CD14-positive monocyte (primary cell): ENCODE measurements at regions not wholly inside any gene's neighbourhood (a gene's known extent, or its start where the extent isn't known, plus 50 kb on each side); places are given as distances from the start of the nearest gene placed in this dataset.

Source experiments
- DNase-seq, 3 donors: peaks; one replicate each; pipeline ENCODE4 v3.0.0-alpha.2; 2011 to 2022
- H2AFZ ChIP-seq: 2 replicates; pipeline ENCODE4 v1.6.0; 2012; ENCODE audit warnings: mild to moderate bottlenecking, low read depth, low read length, inconsistent platforms; ENCODE audit not compliant: insufficient read depth, poor library complexity, severe bottlenecking
- H3K27ac ChIP-seq, 2 donors: 1 replicate in 1 of 2; 2 replicates in 1 of 2; pipeline ENCODE4 v1.5.1; 2012 to 2013; ENCODE audit warnings: low read length in 2 of 2, control low read depth in 1 of 2, inconsistent platforms in 1 of 2, low read depth in 1 of 2, mild to moderate bottlenecking in 1 of 2
- H3K27me3 ChIP-seq, 2 donors: one replicate each; pipeline versions ENCODE4 v1.6.0 to v1.6.1; 2011 to 2013; ENCODE audit warnings: low read length in 2 of 2; ENCODE audit not compliant: control insufficient read depth in 2 of 2, insufficient read depth in 2 of 2
- H3K36me3 ChIP-seq, 2 donors: replicated peaks in 1 of 2; 1 replicate in 1 of 2; 2 replicates in 1 of 2; pipeline versions ENCODE4 v1.5.1 to v1.6.1; 2012 to 2013; ENCODE audit warnings: low read length in 2 of 2, control low read depth in 1 of 2, inconsistent platforms in 1 of 2, mild to moderate bottlenecking in 1 of 2; ENCODE audit not compliant: insufficient read depth in 2 of 2, control insufficient read depth in 1 of 2
- H3K4me1 ChIP-seq, 2 donors: 1 replicate in 1 of 2; 2 replicates in 1 of 2; pipeline versions ENCODE4 v1.5.1 to v1.6.1; 2012 to 2013; ENCODE audit warnings: low read length in 2 of 2, control low read depth in 1 of 2, inconsistent platforms in 1 of 2, mild to moderate bottlenecking in 1 of 2, moderate library complexity in 1 of 2; ENCODE audit not compliant: insufficient read depth in 2 of 2, control insufficient read depth in 1 of 2
- H3K4me2 ChIP-seq: replicated peaks from 2 replicates; pipeline ENCODE3; 2012; ENCODE audit warnings: low read length, moderate library complexity, mild to moderate bottlenecking; ENCODE audit not compliant: poor library complexity, severe bottlenecking; ENCODE audit errors: extremely low read depth
- H3K4me3 ChIP-seq, 3 experiments: fragments of 200-600 bp in 1 of 3; sonication (generic) in 1 of 3; replicated peaks in 1 of 3; 1 replicate in 2 of 3; 2 replicates in 1 of 3; pipeline ENCODE4 v1.5.1; 2011 to 2013; ENCODE audit warnings: low read length in 3 of 3, mild to moderate bottlenecking in 3 of 3, control low read depth in 2 of 3, low read depth in 2 of 3, inconsistent platforms in 1 of 3, moderate library complexity in 1 of 3
- H3K79me2 ChIP-seq: 2 replicates; pipeline ENCODE4 v1.6.0; 2012; ENCODE audit warnings: mild to moderate bottlenecking, control low read depth, inconsistent platforms, low read length, moderate library complexity; ENCODE audit not compliant: insufficient read depth
- H3K9ac ChIP-seq: 2 replicates; pipeline ENCODE4 v1.6.0; 2017; ENCODE audit warnings: low read length, mild to moderate bottlenecking; ENCODE audit not compliant: insufficient read depth, poor library complexity, severe bottlenecking
- H3K9me3 ChIP-seq, 2 donors: replicated peaks in 1 of 2; 1 replicate in 1 of 2; 2 replicates in 1 of 2; pipeline versions ENCODE4 v1.5.1 to v1.6.1; 2012 to 2013; ENCODE audit warnings: low read length in 2 of 2, control low read depth in 1 of 2; ENCODE audit not compliant: control insufficient read depth in 1 of 2, insufficient read depth in 1 of 2
- H4K20me1 ChIP-seq: 2 replicates; pipeline ENCODE4 v1.6.0; 2012; ENCODE audit warnings: mild to moderate bottlenecking, low read length, control low read depth, moderate library complexity; ENCODE audit not compliant: insufficient read depth
- H3K27ac Mint-ChIP-seq, 7 donors: one replicate each; pipeline ENCODE4 v1.8.0; 2020; ENCODE audit warnings: mild to moderate bottlenecking in 7 of 7, mixed read lengths in 7 of 7, moderate library complexity in 6 of 7, inconsistent platforms in 2 of 7
- H3K27me3 Mint-ChIP-seq, 3 donors: one replicate each; pipeline ENCODE4 v1.8.0; 2021 to 2022; ENCODE audit warnings: low read depth in 3 of 3, mild to moderate bottlenecking in 3 of 3, mixed read lengths in 3 of 3, moderate library complexity in 3 of 3, inconsistent platforms in 1 of 3
- H3K36me3 Mint-ChIP-seq, 2 donors: one replicate each; pipeline ENCODE4 v1.8.0; 2020; ENCODE audit warnings: mixed read lengths in 2 of 2, inconsistent platforms in 1 of 2, mild to moderate bottlenecking in 1 of 2
- H3K4me1 Mint-ChIP-seq: one replicate; pipeline ENCODE4 v1.8.0; 2020; ENCODE audit warnings: mild to moderate bottlenecking, mixed read lengths
- H3K4me3 Mint-ChIP-seq, 2 donors: one replicate each; pipeline ENCODE4 v1.8.0; 2020; ENCODE audit warnings: mild to moderate bottlenecking in 2 of 2, mixed read lengths in 2 of 2, moderate library complexity in 1 of 2
- H3K9me3 Mint-ChIP-seq, 7 donors: one replicate each; pipeline ENCODE4 v1.8.0; 2020 to 2022; ENCODE audit warnings: mixed read lengths in 7 of 7, mild to moderate bottlenecking in 6 of 7, moderate library complexity in 6 of 7, inconsistent platforms in 2 of 7
- WGBS: methylation state at CpG from one replicate; pipeline ENCODE4 v1.1.5; 2013; ENCODE audit warnings: missing lambda C conversion rate; ENCODE audit not compliant: insufficient coverage; 5-methylcytosine and 5-hydroxymethylcytosine counted together
- intact Hi-C, 2 donors: fragments of 100-400 bp; cut with micrococcal nuclease; formaldehyde crosslinking; loops; one replicate each; pipeline versions ENCODE4 v1.15.0 to v1.15.1; 2023
- TF ChIP-seq, protein P1 (sequence below): fragments of 200-600 bp; IDR thresholded peaks from one replicate; pipeline ENCODE4 v1.8.0; 2022; ENCODE audit warnings: antibody characterized with exemption, mild to moderate bottlenecking

DNA sequence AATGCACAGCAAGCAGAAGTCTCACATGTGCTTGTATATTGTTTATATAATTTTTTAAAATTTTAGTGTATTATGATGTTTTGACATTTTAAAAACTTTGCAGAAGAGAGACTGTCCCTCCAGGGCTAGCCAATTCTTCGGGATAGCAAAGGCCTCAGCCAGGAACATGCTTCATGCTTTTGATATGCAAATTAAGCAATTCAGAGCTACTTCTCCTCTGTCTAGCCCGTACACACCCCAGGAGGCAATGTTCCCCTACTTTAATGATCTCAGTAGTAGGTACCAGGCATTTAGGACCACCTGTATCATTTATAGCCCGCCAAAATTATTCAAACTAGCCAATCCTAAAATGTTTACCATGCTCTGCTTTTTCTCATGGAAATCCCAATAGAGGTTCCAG lies 1116.2 kb downstream of the OLFM4 start:
- no peak overlapping the region for H3K9ac ChIP-seq
- Mint-ChIP-seq H3K4me3 (no peak overlapping the region), H3K4me1 (no peaks in the 10 kb centered on the region), H3K9me3 (peaks cover 0 to 4% (median 0%) of the 10 kb centered on the region in 7 donors), H3K27ac (no peak overlapping the region), H3K36me3 (no peaks in the 10 kb centered on the region), H3K27me3 (peaks cover 0 to 2% (median 0%) of the 10 kb centered on the region in 3 donors)
- H3K4me1 ChIP-seq, result no peaks in the 10 kb centered on the region
- 78% methylated on average over 2 of the region's 3 CpGs for WGBS
- DNase-seq, result no peak
- H3K4me3 ChIP-seq, result no peak overlapping the region
- H3K4me2 ChIP-seq, result no peak overlapping the region
- no peaks in the 10 kb centered on the region for H3K27me3 ChIP-seq
- H3K9me3 ChIP-seq, result peaks cover 0 to 5% of the 10 kb centered on the region in 2 donors
- intact Hi-C loops, result no loop called here
- no peak overlapping the region for H2AFZ ChIP-seq
- no peak overlapping the region for H3K27ac ChIP-seq
- H3K36me3 ChIP-seq, result no peaks in the 10 kb centered on the region
- TF ChIP-seq, protein P1, sequence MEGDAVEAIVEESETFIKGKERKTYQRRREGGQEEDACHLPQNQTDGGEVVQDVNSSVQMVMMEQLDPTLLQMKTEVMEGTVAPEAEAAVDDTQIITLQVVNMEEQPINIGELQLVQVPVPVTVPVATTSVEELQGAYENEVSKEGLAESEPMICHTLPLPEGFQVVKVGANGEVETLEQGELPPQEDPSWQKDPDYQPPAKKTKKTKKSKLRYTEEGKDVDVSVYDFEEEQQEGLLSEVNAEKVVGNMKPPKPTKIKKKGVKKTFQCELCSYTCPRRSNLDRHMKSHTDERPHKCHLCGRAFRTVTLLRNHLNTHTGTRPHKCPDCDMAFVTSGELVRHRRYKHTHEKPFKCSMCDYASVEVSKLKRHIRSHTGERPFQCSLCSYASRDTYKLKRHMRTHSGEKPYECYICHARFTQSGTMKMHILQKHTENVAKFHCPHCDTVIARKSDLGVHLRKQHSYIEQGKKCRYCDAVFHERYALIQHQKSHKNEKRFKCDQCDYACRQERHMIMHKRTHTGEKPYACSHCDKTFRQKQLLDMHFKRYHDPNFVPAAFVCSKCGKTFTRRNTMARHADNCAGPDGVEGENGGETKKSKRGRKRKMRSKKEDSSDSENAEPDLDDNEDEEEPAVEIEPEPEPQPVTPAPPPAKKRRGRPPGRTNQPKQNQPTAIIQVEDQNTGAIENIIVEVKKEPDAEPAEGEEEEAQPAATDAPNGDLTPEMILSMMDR, result no peak
- no peaks in the 10 kb centered on the region for H3K79me2 ChIP-seq
- H4K20me1 ChIP-seq, result no peaks in the 10 kb centered on the region

DNA sequence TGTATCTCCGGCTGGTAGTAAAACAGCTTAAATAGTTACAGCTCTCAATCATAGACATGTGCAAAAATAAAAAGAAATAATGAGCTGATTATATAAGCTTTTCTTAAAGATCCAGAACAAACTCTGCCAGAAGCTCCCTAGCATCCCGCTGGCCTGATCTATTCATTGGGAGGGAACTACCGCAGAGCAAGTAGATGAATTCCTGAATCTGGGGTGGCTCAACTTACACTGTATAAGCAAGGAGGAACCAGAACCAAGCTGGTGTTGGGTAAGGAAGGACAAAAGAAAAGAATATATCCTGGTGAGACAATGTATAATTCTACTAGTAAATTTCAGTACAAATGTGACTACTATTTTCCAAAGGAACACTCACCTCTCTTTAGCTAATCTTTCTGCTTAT lies 1122.2 kb downstream of the OLFM4 start:
- TF ChIP-seq, protein P1, result no peak
- H3K27me3 Mint-ChIP-seq, result peaks cover 0 to 2% (median 0%) of the 10 kb centered on the region in 3 donors
- H3K27ac Mint-ChIP-seq, result no peak overlapping the region
- Histone ChIP-seq H3K27ac (no peak overlapping the region), H3K36me3 (no peaks in the 10 kb centered on the region), H3K4me2 (no peak overlapping the region), H4K20me1 (no peaks in the 10 kb centered on the region), H2AFZ (no peak overlapping the region), H3K79me2 (no peaks in the 10 kb centered on the region), H3K9ac (no peak overlapping the region), H3K9me3 (peaks cover 0 to 2% of the 10 kb centered on the region in 2 donors), H3K4me3 (no peak overlapping the region), H3K27me3 (no peaks in the 10 kb centered on the region), H3K4me1 (no peaks in the 10 kb centered on the region)
- no peak overlapping the region for H3K4me3 Mint-ChIP-seq
- H3K9me3 Mint-ChIP-seq, result peaks cover 0 to 3% (median 0%) of the 10 kb centered on the region in 7 donors
- intact Hi-C loops, result no loop called here
- no peaks in the 10 kb centered on the region for H3K4me1 Mint-ChIP-seq
- 83% methylated on average over 1 of the region's 3 CpGs for WGBS
- no peak for DNase-seq
- H3K36me3 Mint-ChIP-seq, result no peaks in the 10 kb centered on the region
